GM19463 (cell line): ENCODE measurements at regions not wholly inside any gene's neighbourhood (a gene's known extent, or its start where the extent isn't known, plus 50 kb on each side); places are given as distances from the start of the nearest gene placed in this dataset.
"Not testable (repeated sequence)": the region's sequence is repeated elsewhere in the genome, so short reads cannot be mapped to it uniquely, and the experiment has no call there.

ENCODE experiments used
- ATAC-seq: cut with Tn5 transposase; IDR thresholded peaks from one replicate; pipeline ENCODE4 v1.9.1; 2021; ENCODE audit warnings: mild to moderate bottlenecking, moderate library complexity; ENCODE audit not compliant: unreplicated experiment

DNA sequence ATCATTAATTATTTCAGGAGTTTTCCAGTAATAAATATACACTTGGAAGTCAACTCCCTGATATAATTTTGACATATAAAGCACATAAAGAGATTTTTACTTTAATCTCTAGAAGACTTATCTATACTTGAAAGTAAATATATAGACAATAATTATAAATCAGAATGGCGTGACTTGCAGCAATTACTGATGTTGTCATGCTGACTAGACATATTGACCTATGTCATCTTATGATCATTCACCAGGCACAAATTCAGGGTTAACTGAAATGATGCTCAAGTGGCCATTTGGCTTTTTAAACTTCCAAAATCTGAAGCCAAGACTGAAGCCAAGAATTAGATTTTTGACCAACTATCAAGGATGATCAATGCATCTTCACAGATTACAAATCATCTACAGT lies 192.2 kb downstream of the MCHR2 start:
- no peak for ATAC-seq

DNA sequence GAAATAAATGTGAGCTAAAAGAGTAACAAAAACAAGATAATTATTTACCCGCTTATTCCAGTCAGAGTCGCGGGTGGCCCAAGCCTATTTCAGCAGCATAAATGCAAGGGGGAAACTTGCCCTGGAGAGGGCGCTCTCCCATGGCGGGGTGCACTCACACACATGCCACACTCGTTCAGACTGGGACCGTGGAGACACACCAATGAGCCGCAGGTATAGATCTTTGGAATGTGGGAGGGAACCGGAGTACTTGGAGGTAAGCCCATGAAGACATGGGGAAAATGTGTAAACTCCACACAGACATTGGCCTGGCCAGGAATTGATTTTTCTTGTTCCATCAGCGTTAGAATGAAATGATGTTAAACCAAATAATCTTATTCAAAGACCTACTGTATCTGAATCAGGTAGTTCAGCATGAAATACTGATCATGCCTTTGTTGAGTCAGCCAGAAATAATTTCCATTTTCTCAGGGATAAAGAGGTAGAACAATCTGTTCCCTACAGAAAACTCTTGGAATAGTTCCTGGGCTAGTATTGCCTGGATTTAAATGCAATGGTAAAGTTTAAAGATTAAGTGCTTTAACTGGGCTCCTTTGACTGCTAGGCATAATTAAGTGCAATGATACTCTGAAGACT lies 191.5 kb downstream of the MCHR2 start:
- ATAC-seq, result no peak

DNA sequence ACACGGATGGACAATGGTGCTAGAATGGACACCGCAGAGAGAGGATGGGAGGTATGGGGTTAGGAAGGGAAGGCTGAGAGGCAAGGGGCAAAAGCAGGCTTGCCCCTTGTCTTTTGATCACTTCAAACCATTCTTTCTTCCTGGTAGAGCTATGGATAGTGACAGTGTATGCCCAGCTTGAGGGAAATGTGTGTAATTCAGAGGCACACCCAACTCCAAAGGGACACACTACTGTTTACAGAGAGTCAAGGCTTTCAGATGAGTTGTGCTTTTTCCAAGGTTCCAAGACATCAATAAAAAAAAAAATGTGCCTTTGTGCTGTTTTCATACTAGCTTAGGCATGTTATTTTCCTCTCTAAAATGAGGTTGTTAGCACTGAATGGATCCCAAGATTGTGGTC lies 185.0 kb downstream of the MCHR2 start:
- no peak for ATAC-seq

DNA sequence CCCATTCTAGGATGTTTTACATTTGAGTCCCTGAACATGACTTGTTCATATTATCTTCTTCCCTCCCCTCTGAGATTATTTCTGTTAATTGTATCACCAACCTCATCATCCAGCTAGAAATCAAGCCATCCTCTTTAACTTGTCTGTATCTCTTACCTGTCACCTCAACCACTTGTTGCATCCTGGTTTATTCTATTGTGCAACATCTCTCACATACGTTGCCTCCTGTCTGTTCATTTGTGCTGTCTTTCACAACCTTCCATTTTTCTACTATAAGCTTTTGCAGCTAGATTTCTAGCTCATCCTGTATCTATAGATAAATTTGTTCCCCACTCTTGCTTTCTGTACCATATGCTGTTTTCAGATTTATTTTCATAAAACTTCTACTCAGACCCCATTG lies 183.7 kb downstream of the MCHR2 start:
- no peak for ATAC-seq

DNA sequence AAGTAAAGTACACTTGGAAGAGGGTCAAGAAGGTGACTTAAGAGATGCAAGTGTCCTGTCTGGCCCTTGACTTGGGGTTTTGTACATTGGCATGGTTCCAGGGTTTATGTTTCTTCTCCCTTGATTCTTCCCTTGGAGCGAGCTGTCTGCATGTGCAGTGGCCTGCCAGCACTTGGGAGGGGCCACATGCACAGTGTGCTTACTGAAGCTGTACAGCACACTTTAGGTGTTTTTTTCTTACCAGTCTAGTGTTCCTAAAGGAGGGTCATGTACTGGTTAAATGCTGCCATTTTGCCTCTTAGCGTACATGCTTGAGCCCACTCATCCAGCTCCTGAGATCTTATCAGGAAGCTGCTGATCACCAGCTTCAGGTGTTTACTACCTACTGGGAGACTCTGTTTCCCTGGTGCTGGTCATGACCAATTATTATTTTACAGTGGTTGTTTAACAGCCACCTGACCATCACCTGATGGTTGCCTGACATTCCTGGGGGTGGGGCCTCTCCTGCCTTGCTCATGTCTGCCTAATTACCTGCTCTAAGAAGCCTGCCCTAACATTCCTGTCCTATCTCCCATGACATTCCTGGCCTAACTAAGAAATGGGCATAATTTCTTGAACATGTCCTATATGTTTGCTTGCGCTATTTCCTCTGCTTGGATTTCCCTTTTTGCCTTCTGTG lies 182.9 kb downstream of the MCHR2 start:
- no peak for ATAC-seq

DNA sequence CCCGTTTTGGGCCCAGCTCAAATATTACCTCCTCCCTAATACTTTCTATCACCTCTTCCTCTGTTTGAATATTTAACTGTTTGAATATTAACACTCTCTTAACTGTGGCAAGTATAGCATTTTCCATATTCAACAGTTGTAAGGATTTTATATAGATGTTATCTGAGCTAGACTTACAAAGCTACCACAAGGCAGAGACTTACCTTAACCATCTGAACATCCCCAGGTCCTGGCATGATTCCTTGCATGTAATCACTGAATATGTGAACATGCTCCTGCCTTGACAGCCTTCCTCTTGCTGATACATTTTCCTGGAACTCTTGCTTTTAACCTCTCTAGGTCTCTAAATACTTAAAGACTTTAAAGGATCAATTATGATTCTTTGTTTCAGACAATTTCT lies 182.4 kb downstream of the MCHR2 start:
- no peak for ATAC-seq

DNA sequence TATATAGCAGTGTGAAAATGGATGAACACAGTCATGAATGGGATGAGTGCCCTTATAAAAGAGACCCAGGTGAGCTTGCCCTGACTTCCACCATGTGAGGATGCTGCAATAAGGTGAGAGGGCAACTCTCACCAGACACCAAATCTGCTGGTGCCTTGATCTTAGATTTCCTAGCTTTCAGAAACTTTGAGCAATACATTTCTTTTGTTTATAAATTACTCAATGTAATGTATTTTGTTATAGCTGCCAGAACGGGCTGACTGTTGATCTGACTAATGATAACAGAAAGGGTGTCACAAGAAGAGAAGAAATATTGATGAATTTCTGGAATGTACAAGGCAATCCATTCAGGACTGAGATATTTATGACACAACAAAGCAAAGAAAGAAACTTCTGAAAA lies 180.5 kb downstream of the MCHR2 start:
- ATAC-seq, result no peak

DNA sequence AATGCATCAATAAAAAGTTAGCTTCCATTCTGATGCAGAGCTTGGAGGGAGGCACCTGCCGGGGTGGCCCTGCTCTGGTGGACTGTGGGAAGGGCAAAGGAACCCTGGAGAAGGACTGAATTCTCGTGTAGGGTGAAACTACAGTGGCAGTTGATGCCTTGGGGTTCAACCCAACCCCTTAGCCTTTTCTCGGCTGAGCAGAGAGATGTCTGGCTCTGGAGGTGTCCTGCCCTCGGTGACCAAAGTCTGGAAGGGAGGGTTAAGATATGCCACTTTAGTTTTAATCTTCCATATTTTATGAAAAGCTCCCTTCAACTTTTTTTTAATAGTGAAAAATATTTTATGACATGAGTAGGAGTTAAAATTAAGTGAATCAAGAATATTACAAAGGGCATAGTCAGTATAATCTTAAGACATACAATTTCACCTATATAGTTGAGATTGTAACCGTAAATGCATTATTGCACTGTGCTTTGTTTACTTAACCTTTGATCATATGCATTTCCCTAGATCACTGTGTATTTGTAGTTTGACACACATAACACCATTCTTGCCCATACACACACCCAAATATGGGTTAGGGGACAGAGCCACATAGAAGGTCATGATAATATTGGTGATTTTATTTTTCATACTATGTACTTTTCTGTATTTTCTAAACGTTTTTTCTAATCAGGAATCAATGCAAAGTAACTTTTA lies 179.6 kb downstream of the MCHR2 start:
- no peak for ATAC-seq

DNA sequence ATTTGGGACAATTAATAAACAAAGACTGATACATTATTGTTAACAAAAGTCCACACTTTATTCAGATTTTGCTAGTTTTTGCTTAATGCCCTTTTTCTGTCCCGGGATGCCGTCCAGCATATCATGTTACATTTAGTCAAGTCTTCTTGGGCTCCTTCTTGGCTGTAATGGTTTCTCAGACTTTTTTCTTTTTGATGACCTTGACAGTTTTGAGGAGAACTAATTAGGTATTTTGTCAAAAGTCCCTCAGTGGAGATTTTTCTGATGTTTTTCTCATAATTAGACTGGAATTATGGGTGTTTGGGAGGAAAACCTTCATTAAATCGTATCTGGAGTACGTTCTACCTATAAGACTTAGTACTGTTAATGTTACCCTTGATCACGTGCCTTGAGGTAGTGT lies 177.2 kb downstream of the MCHR2 start:
- no peak for ATAC-seq

DNA sequence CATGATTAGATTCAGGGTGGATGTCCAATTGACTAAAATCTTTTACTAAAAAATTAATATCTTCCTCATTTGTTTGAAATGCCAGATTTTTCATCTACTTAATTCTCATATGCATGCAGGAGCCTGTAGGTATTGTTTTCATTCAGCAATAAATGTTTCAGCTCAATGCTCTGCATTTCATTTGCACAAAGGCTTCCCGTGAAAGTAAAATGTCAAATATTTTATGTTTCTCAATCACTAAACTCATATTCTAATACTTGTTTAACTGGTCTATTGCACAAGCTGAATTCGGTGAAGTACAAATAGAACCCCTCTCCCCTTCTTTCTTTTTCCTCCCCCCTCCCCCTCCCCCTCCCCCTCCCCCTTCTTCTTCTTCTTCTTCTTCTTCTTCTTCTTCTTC lies 175.9 kb downstream of the MCHR2 start:
- ATAC-seq, result no peak

DNA sequence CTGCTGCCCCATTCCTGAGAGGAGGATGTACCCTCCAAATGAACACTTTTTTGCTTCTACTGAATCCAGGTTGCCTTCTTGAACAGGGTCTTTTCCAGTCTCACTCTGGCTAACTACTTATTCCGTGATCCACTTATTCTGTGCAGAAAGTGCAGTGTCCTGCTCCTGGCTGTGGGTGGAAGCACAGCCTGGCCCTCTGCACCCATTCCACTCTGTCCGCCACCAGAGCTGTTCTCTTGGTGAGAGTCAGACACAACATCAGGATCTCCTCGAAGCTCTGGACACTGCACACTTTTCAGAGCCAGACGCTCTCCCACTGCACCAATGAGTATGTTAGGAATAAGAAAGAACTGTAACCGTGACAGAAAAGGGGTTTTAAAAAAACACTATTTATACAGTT lies 174.2 kb downstream of the MCHR2 start:
- ATAC-seq, result no peak

DNA sequence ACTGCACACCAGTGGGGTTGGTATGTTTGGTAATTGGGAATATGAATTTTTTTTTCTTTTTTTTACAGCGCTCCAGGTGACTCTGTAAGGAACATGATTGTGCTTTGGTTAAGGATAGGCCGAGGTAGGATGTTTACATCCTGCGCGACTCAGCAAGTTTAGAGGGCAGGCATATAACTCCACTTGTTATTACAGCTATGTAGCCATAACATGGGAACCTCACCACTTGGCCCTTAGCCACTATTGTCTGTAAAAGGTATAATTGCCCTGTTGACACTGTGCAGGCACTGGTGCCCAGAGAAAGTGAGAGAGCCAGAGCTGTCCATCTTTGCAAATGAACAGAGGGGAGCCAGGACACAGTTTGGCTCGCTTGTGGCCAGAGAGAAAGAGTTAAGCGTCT lies 172.9 kb downstream of the MCHR2 start:
- no peak for ATAC-seq

DNA sequence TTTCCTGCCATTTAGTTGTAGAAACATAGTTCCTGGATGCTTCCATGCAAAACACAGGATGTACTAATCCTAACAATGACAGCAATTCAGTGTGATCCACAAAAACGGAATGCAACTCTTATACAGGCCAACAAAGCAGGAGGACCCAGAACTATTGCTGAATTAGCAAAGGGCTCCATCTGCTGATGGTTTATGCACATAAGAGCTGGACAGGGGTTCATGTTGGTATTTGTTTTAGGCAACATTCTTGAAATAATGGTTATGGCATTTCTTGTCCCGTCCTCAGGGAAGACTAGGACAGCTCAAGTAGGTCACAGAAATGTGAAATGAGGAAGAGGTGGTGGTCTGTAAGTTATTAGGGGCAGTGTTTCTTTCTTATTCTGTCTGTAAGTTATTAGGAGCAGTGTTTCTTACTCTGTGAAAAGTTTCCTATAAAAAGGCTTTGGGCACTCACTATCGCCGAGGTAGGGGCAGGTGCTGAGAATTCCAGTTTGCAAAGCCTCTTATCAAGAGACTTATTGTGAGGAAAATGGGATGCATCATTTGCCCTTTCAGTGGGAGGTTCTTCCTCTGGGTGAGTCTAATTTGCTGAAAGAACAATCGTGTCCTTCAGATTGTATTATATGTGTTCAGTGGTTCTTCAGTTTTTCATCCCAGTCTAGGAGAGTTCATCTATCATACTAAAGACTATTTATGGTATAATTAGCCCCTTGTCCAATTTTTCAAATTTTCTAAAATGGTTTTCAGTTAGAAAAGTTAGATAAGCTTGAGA lies 171.1 kb downstream of the MCHR2 start:
- no peak for ATAC-seq

DNA sequence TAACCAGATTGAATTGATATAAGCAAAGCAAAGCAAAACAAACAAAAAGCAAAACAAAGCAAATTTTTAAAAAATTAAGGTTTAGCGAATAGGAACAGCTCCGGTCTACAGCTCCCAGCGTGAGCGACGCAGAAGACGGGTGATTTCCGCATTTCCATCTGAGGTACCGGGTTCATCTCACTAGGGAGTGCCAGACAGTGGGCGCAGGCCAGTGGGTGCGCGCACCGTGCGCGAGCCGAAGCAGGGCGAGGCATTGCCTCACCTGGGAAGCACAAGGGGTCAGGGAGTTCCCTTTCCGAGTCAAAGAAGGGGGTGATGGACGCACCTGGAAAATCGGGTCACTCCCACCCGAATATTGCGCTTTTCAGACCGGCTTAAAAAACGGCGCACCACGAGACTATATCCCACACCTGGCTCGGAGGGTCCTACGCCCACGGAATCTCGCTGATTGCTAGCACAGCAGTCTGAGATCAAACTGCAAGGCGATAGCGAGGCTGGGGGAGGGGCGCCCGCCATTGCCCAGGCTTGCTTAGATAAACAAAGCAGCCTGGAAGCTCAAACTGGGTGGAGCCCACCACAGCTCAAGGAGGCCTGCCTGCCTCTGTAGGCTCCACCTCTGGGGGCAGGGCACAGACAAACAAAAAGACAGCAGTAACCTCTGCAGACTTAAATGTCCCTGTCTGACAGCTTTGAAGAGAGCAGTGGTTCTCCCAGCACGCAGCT lies 170.3 kb downstream of the MCHR2 start:
- ATAC-seq, result not testable (repeated sequence)

DNA sequence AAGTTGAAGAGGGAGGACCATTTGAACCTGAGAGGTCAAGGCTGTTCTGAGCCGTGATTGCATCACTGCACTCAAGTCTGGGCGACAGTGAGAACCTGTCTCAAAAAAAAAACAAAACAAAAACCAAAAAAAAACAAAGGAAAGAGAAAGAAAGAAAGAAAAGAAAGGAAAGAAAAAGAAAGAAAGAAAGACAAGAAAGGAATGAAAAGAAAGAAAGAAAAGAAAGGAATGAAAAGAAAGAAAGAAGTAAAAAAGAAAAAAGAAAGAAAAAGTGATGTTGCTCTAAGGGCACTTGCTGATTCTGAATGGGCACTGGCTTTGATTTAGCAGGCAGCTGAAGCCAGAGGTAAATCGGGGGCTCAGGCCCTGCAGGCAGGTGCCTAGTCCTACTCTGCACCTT lies 161.0 kb downstream of the MCHR2 start:
- no peak for ATAC-seq

DNA sequence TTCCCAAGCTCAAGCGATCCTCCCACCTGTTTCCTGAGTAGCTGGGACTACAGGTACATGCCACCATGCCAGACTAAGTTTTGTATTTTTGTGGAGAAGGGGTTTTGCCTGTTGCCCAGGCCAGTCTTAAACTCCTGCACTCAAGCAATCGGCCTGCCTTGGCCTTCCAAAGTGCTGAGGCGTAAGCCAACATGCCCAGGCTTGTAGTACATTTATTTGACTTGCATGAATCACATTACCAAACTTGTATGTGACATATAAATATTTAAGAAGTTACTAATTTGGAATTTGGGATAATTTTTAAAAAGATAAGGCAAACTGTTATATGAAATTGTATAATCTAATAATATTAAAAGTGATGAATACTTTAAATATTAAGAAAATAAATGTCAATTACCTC lies 157.6 kb downstream of the MCHR2 start:
- ATAC-seq, result no peak

DNA sequence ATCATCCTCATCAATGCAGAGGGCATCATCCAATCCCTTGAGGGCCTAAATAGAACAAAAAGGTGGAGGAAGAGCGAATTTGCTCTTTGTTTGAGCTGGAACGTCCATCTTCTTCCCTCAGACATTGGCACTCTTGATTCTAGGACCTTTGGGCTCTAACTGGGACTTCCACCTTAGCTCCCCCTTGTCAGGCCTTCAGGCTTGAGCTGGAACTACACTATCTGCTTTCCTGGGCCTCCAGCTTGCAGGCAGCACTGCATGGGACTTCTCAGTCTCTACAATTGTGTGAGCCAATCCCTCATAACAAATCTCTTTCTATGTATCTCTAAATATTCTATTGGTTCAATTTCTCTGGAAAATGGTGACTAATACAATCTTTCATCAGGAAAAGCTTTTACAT lies 155.4 kb downstream of the MCHR2 start:
- no peak for ATAC-seq

DNA sequence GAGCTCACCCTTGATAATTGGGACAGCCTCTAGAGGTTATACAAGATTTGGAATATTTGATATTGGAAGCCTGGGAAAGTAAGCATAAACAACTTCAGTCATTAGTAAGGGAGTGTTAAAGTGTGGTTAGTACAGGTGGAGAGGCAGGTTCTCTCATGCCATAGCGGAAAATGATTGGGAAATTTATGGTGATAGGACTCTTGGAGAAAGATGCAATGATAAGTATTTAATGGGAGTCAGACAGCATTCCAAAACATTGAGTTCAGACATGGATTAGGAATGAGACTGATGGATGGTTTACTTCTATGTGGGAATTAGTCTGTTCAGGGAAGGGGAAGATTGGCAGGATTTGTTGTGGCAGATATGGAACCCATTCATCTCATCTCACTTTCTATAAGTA lies 152.7 kb downstream of the MCHR2 start:
- no peak for ATAC-seq

DNA sequence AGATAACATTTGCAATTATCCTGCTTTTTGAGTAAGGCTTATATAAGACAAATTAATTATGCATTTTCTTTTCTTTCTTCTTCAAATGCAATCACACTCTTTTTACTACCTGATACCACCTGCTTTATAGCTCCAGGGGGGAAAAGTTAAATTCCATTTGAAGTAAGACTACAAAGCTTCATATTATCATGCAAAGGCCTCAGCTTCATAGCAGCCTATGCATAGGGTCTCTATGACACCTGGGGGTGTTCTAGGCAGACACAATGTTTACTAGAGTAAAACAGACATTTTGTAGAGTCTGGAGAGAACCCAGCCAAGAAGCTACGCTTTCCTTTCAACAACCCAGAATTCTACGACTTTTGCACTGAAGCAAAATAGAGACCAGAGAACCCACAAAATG lies 148.0 kb downstream of the MCHR2 start:
- ATAC-seq, result no peak

DNA sequence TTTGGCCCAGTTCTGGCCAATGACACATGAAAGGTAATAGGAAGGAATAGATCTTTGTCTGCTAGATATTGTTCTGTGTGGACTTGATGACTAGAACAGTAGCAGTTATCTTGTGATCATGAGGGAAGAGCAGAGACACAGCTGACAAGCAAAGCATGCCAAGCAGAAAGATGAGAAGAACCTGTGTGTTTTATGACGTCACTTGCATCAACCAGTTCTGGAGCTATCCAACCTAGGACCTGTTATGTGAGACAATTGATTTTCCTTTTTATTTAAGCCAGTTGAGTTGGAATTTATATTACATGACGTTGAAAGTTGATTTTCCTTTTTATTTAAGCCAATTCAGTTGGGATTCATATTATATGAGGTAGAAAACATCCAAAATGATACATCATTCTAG lies 143.2 kb downstream of the MCHR2 start:
- no peak for ATAC-seq

DNA sequence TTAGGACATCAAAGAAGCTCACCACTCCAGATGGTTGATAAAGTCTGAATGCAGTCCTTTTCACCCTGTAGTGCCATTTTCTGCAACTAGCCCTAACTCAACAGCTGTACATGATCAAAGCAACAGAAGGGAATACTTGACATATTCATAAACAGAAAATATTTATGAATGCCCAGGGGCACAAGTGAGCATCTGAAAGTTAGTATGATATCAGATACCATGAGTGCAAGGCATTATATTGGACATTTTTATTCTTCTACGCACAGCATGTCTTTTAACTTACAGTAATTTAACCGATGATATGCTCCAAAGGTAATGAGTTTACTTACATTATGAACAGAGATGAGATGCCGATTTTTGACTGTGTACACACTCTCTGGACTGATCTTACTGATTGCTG lies 142.0 kb downstream of the MCHR2 start:
- no peak for ATAC-seq
